NCI-H128 (cell line): ENCODE measurements at regions not wholly inside any gene's neighbourhood (a gene's known extent, or its start where the extent isn't known, plus 50 kb on each side); places are given as distances from the start of the nearest gene placed in this dataset.

Experiments
- DNase-seq: peaks from one replicate; lab custom pipeline; 2025; ENCODE audit not compliant: unreplicated experiment; lab: John Stamatoyannopoulos, UW

DNA sequence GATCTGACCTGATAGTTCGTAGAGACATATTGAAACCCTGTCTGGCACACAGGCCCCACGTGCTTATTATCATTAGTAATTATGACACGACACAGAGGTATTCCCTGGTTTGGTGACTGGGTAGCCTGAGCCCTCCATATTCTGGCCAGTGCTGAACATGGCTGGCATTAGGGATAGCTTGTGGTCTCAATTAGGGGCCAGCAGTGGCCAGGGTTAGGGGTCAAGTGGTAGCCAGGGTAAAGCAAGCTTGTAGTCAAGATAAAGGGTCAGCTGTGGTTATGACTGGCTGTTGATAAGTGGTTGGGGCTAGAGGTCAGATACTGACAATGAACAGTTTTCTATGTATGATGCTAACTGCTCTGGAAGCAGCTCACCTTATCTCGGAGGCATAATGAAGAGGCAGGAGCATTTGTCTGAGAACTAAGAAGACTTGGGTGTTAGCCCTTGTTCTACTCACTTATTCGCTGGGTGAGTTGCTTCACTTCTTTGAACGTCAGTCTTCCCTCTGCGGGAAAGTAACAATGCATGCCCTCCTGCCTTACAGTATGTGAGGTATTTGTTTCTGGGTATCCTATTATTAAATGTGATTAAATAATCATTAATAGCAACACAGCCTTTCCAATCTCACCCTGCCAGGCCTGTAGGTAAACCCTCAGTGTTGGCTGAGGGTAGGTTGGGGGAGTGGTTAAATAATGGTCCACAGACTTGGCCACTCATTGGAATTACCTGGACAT is 66.7 kb downstream of the VEGFA start:
- DNase-seq = no peak
